IPS-NIHi7 (cell line): ENCODE measurements at regions not wholly inside any gene's neighbourhood (a gene's known extent, or its start where the extent isn't known, plus 50 kb on each side); places are given as distances from the start of the nearest gene placed in this dataset.

Experiments used
- DNase-seq: peaks from one replicate; pipeline ENCODE4 v3.0.0; 2012; ENCODE audit warnings: mixed read lengths; ENCODE audit errors: extremely low spot score

GRCh38 chr5:133905424-133905823 is 63.0 kb downstream of the C5orf15 start:
- DNase-seq = no peak

- DNase-seq = no peak
Measured at GRCh38 chr5:133904641-133905040, 63.8 kb downstream of the C5orf15 start.

- no peak for DNase-seq
Measured at GRCh38 chr5:133902511-133903118, 65.8 kb downstream of the C5orf15 start.

GRCh38 chr5:133900534-133901270 is 67.7 kb downstream of the C5orf15 start:
- DNase-seq = no peak

GRCh38 chr5:133899506-133899905 is 68.9 kb downstream of the C5orf15 start:
- no peak for DNase-seq

GRCh38 chr5:133898440-133898839 is 70.0 kb downstream of the C5orf15 start:
- no peak for DNase-seq

GRCh38 chr5:133897431-133897830 is 71.0 kb downstream of the C5orf15 start:
- DNase-seq = no peak

- no peak for DNase-seq
Measured at GRCh38 chr5:133896873-133897272, 71.6 kb downstream of the C5orf15 start.

GRCh38 chr5:133895979-133896845 is 72.2 kb downstream of the C5orf15 start:
- no peak for DNase-seq

GRCh38 chr5:133894143-133894542 is 74.3 kb downstream of the C5orf15 start:
- no peak for DNase-seq

GRCh38 chr5:133892774-133893173 is 75.7 kb downstream of the C5orf15 start:
- no peak for DNase-seq

GRCh38 chr5:133892306-133892705 is 76.1 kb downstream of the C5orf15 start:
- no peak for DNase-seq

- no peak for DNase-seq
Measured at GRCh38 chr5:133891390-133891789, 77.0 kb downstream of the C5orf15 start.

GRCh38 chr5:133890776-133891280 is 77.6 kb downstream of the C5orf15 start:
- no peak for DNase-seq

GRCh38 chr5:133890314-133890713 is 78.1 kb downstream of the C5orf15 start:
- no peak for DNase-seq

- no peak for DNase-seq
Measured at GRCh38 chr5:133889271-133889905, 79.0 kb downstream of the C5orf15 start.

GRCh38 chr5:133888625-133888991 is 79.8 kb downstream of the C5orf15 start:
- no peak for DNase-seq

GRCh38 chr5:133885566-133885965 is 82.9 kb downstream of the C5orf15 start:
- DNase-seq = no peak

GRCh38 chr5:133884569-133885311 is 83.7 kb downstream of the C5orf15 start:
- no peak for DNase-seq

GRCh38 chr5:133883916-133884315 is 84.5 kb downstream of the C5orf15 start:
- DNase-seq = no peak

GRCh38 chr5:133882846-133883245 is 85.6 kb downstream of the C5orf15 start:
- no peak for DNase-seq
